ENCODE measurements at regions not wholly inside any gene's neighbourhood (a gene's known extent, or its start where the extent isn't known, plus 50 kb on each side); places are given as distances from the start of the nearest gene placed in this dataset.
"Not testable (repeated sequence)": the region's sequence is repeated elsewhere in the genome, so short reads cannot be mapped to it uniquely, and the experiment has no call there.

GRCh38 chr1:5691795-5692509, 300.3 kb downstream of the NPHP4 start:
- Histone ChIP-seq H3K27me3 (no peaks in the 10 kb centered on the region), H3K9me3 (no peaks in the 10 kb centered on the region)
- no peak for DNase-seq

DNA sequence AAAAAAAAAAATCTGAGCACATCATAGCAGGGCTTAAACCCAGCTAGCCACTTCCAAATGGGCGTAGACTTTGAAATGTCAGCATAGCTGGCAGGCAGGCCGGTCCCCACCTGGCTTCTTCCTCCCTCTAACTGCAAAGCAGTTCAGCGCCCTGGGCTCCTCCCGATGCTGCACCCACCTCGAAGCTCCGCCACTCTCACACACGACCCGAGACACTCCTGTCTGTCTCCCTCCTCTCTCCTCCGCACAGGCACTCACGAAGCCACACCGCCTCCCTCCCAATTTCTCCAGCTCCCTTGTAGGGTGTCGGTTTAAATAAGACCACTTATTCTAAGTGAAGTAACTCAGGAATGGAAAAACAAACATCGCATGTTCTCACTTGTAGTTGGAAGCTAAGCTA, 301.3 kb downstream of the NPHP4 start:
- no peak overlapping the region for H3K4me3 ChIP-seq
- no peak for DNase-seq
- H3K9me3 ChIP-seq = no peaks in the 10 kb centered on the region
- no peaks in the 10 kb centered on the region for H3K36me3 ChIP-seq
- no peaks in the 10 kb centered on the region for H3K27me3 ChIP-seq

More at GRCh38 chr1:5691795-5692509, 300.3 kb downstream of the NPHP4 start:
- H3K4me3 ChIP-seq = no peak overlapping the region
- H3K36me3 ChIP-seq = no peaks in the 10 kb centered on the region

DNA sequence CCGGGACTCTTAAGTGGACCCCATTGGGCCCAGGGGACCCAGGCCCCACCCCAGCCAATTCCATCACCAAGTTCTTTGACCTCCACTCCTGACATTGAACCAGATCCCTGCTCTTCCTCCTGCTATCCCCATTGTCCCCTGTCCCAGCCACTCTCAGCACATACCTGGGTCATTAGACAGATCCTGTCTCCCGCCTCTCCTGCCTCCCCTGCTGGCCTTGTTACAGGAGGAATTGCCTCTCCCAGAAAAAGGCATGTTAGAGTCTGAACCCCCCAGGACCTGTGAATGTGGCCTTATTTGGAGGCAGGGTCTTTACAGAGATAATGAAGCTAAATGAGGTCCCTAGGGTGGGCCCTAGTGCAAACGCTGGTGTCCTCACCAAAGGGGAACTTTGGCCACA, 301.9 kb downstream of the NPHP4 start:
- H3K27me3 ChIP-seq = no peaks in the 10 kb centered on the region
- no peak for DNase-seq
- H3K9me3 ChIP-seq = no peaks in the 10 kb centered on the region
- H3K4me3 ChIP-seq = no peak overlapping the region
- H3K36me3 ChIP-seq = no peaks in the 10 kb centered on the region

- no peak overlapping the region for H3K4me3 ChIP-seq
- DNase-seq = no peak
- H3K36me3 ChIP-seq = no peaks in the 10 kb centered on the region
- no peaks in the 10 kb centered on the region for H3K9me3 ChIP-seq
- no peaks in the 10 kb centered on the region for H3K27me3 ChIP-seq
Measured at GRCh38 chr1:5688081-5689077, 303.8 kb downstream of the NPHP4 start.

GRCh38 chr1:5686925-5687706, 305.1 kb downstream of the NPHP4 start:
- H3K9me3 ChIP-seq = no peaks in the 10 kb centered on the region
- DNase-seq = no peak
- no peaks in the 10 kb centered on the region for H3K36me3 ChIP-seq
- no peak overlapping the region for H3K4me3 ChIP-seq
- no peaks in the 10 kb centered on the region for H3K27me3 ChIP-seq

DNA sequence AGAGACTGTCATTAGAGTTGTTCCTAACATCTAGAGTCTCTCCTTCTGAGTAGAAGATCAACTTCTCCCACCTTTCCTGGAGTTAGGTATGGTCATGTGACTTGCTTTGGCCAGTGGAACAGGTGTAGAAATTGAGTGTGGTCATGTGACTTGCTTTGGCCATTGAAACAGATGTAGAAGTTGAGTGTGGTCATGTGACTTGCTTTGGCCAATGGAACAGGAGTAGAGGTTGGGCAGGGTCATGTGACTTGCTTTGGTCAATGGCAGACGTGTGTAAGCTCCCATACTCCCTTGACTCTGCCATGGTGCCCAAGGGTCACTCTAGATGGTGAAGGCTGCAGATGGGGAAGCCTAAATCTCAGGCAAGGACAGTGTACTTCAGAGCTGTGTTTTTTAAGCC, 306.0 kb downstream of the NPHP4 start:
- Histone ChIP-seq H3K27me3 (no peaks in the 10 kb centered on the region), H3K36me3 (no peaks in the 10 kb centered on the region), H3K4me3 (no peak overlapping the region), H3K9me3 (no peaks in the 10 kb centered on the region)
- no peak for DNase-seq

DNA sequence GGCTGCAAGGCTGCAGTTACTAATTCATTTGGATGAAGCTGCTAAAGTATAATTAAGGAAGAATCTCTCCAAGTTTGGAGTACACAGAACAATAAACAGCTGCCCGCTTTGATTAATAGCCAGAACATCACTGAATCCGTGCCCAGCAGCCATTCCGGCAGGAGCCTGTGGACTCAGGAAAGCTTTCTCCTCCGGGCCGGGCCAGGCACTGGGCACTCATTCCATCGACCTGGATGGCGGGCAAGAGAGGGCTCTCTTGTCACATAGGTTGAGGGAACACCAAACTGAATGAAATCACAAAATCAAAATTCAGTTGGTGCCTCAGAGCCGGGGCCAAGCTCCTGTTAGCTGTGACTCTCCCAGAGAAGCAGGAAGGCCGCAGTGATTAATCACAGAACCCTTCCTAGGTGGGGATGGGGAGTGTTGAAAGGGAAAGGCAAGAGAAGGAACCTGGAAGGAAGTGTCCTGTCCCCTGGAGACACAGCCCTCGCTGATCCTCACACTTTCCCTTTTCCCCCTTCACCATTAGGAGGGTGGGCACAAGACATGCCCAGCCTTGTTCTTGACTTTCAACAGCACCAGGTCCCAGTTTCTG, 306.7 kb downstream of the NPHP4 start:
- no peaks in the 10 kb centered on the region for H3K9me3 ChIP-seq

DNA sequence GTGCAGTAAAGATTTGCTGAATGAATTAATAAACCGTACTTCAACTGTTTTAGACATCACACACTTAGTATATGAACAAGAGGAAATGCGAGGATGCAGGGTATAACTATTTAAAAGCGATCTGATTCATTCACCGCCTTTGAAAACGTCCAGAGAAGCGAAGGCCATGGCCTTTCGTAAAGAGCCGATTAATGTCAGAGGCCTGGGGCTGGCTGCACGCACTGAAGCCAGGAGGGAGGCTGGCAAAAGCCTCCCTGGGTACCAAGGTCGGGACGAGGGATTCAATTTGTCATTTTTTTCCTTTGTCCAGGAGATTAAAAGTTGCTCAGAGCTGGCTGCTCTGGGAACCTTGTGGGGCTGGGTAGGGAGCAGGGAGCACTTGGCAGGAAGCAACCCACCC, 307.4 kb downstream of the NPHP4 start:
- Histone ChIP-seq H3K4me3 (no peak overlapping the region), H3K27me3 (no peaks in the 10 kb centered on the region), H3K36me3 (no peaks in the 10 kb centered on the region), H3K9me3 (no peaks in the 10 kb centered on the region)
- no peak for DNase-seq

More for the DNA sequence above, 306.7 kb downstream of the NPHP4 start:
- Histone ChIP-seq H3K36me3 (no peaks in the 10 kb centered on the region), H3K4me3 (no peak overlapping the region), H3K27me3 (no peaks in the 10 kb centered on the region)
- DNase-seq = no peak

GRCh38 chr1:5683446-5683845, 308.8 kb downstream of the NPHP4 start:
- Histone ChIP-seq H3K9me3 (no peaks in the 10 kb centered on the region), H3K36me3 (no peaks in the 10 kb centered on the region), H3K4me3 (no peak overlapping the region), H3K27me3 (no peaks in the 10 kb centered on the region)
- no peak for DNase-seq

DNA sequence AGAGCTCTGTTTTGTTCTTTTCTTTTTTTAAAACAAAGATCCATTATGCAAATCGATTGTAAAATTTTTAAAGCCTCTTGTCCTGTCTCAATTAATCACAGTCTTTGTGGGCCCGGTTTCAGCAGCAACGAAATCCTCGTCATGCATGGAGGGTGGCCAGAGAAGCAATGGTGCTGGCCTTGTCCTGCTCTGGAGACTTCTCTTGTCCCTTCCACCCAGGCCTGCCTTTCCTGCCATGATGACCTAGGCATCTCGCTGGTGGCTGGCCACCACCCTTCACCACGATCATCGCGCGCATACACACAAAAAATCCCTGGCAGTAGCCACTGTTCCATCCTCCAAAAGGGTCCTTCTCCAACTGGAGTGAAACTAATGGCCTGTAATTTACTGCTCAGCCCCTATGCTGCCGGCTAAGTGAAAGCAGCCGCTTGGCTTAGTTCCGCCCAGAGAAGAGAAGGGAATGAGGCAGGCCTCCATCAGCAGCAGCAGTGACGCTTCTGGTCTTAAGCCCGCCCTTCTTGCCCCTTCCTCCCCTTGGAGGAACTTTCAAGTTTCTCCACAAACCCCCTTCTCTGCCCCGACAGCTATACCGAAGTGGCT, 309.5 kb downstream of the NPHP4 start:
- Histone ChIP-seq H3K9me3 (no peaks in the 10 kb centered on the region), H3K4me3 (no peak overlapping the region), H3K36me3 (no peaks in the 10 kb centered on the region), H3K27me3 (no peaks in the 10 kb centered on the region)
- DNase-seq = no peak

DNA sequence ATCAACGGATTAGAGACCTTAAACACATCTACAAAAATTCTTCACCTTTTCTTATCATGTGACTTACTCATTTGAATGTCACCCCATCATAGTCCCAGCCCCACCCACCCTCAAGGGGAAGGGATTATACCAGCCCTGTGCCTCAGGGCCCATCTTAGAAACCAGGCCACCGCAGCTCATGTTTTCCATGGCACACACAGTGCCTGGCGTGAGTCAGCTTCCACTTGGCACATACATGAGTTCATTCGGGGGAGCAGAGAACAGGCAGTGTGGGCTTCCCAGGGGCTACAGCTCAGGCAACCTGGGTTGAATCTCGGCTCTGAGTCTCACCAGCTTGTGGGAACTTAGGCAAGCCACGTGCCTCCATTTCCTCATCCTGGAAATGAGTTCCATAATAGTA, 310.6 kb downstream of the NPHP4 start:
- Histone ChIP-seq H3K36me3 (no peaks in the 10 kb centered on the region), H3K9me3 (no peaks in the 10 kb centered on the region)
- DNase-seq = peak; percentile 28

DNA sequence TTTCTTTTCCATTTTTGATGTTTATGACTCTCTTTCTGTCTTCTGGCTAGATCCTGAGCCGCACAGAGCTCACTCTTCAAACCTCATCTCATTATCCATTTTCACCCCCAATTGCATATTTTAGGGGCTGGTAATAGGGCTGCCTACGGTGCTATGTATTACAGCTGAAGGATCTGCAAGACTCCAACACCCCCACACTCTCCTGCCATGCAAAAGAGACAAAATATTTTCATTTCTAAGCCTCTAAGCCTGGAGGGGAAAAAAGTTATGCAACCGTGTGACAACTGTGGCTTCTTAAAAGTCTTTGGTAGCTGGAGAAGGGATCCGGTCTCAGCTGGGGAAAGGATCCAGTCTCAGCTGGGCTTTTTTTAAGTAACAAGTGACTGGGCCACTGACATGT, 311.6 kb downstream of the NPHP4 start:
- Histone ChIP-seq H3K4me3 (no peak overlapping the region), H3K36me3 (no peaks in the 10 kb centered on the region), H3K27me3 (no peaks in the 10 kb centered on the region), H3K9me3 (no peaks in the 10 kb centered on the region)
- no peak for DNase-seq

More for the DNA sequence above, 310.6 kb downstream of the NPHP4 start:
- Histone ChIP-seq H3K4me3 (no peak overlapping the region), H3K27me3 (no peaks in the 10 kb centered on the region)

GRCh38 chr1:5678759-5679158, 313.5 kb downstream of the NPHP4 start:
- H3K9me3 ChIP-seq = no peaks in the 10 kb centered on the region

GRCh38 chr1:5672355-5672754, 319.9 kb downstream of the NPHP4 start:
- H3K27me3 ChIP-seq, H3K36me3 ChIP-seq, H3K4me3 ChIP-seq, DNase-seq, H3K9me3 ChIP-seq: not testable (repeated sequence)

More at GRCh38 chr1:5678759-5679158, 313.5 kb downstream of the NPHP4 start:
- H3K36me3 ChIP-seq = no peaks in the 10 kb centered on the region
- H3K27me3 ChIP-seq = no peaks in the 10 kb centered on the region
- H3K4me3 ChIP-seq = no peak overlapping the region
- no peak for DNase-seq

- no peak overlapping the region for H3K4me3 ChIP-seq
- no peaks in the 10 kb centered on the region for H3K36me3 ChIP-seq
- H3K9me3 ChIP-seq = no peaks in the 10 kb centered on the region
- no peaks in the 10 kb centered on the region for H3K27me3 ChIP-seq
- no peak for DNase-seq
Measured at GRCh38 chr1:5670590-5671350, 321.5 kb downstream of the NPHP4 start.
